SK-N-SH (cell line): ENCODE measurements at regions not wholly inside any gene's neighbourhood (a gene's known extent, or its start where the extent isn't known, plus 50 kb on each side); places are given as distances from the start of the nearest gene placed in this dataset.
"Not testable (repeated sequence)": the region's sequence is repeated elsewhere in the genome, so short reads cannot be mapped to it uniquely, and the experiment has no call there.

Experiments used
- CTCF ChIA-PET: fragments of 300-600, 350-600 bp; formaldehyde crosslinking; extraction: SDS; loops from one replicate; lab custom pipeline; 2021; lab: Yijun Ruan, JAX
- POLR2A ChIA-PET: fragments of 350-600 bp; sonication (Branson Sonifier 250); formaldehyde crosslinking; extraction: SDS; loops from one replicate; lab custom pipeline; 2020; ENCODE audit warnings: antibody characterized with exemption, inconsistent platforms; lab: Yijun Ruan, JAX
- DNase-seq: peaks from one replicate; pipeline ENCODE4 v3.0.0; 2012
- H2AFZ ChIP-seq: fragments of 200-600 bp; sonication (generic); 2 replicates; pipeline ENCODE4 v1.8.1; 2016; ENCODE audit warnings: antibody characterized with exemption, mild to moderate bottlenecking, low read depth
- H3F3A ChIP-seq: fragments of 200-600 bp; sonication (generic); replicated peaks from 2 replicates; pipeline ENCODE3; 2016; ENCODE audit warnings: antibody characterized with exemption, mild to moderate bottlenecking; ENCODE audit not compliant: insufficient read depth
- H3K27ac ChIP-seq, 2 experiments: fragments of 200-500 bp in 1 of 2; fragments of 200-600 bp in 1 of 2; sonication (Bioruptor generic) in 1 of 2; sonication (generic), shearing (Covaris generic) in 1 of 2; 2 replicates each; pipeline versions ENCODE4 v1.5.1 to v1.6.1; 2014 to 2016; ENCODE audit warnings: low read depth in 2 of 2, inconsistent platforms in 1 of 2, low read length in 1 of 2, mild to moderate bottlenecking in 1 of 2, mixed read lengths in 1 of 2
- H3K27me3 ChIP-seq: fragments of 200-600 bp; sonication (generic), shearing (Covaris generic); 2 replicates; pipeline ENCODE4 v1.6.1; 2016; ENCODE audit warnings: mixed run types; ENCODE audit not compliant: insufficient read depth
- H3K36me3 ChIP-seq, 2 experiments: fragments of 200-500 bp in 1 of 2; fragments of 200-600 bp in 1 of 2; sonication (Bioruptor generic) in 1 of 2; sonication (generic) in 1 of 2; replicated peaks in 1 of 2; 2 replicates each; pipeline versions ENCODE3 to v1.5.1; 2014 to 2016; ENCODE audit warnings: low read length in 1 of 2, mild to moderate bottlenecking in 1 of 2; ENCODE audit not compliant: insufficient read depth in 2 of 2, control insufficient read depth in 1 of 2
- H3K4me1 ChIP-seq, 2 experiments: fragments of 200-500 bp in 1 of 2; fragments of 200-600 bp in 1 of 2; sonication (Bioruptor generic) in 1 of 2; sonication (generic), shearing (Covaris generic) in 1 of 2; 2 replicates each; pipeline versions ENCODE4 v1.5.1 to v1.6.1; 2014 to 2016; ENCODE audit warnings: low read depth in 1 of 2, low read length in 1 of 2, mixed run types in 1 of 2; ENCODE audit not compliant: insufficient read depth in 2 of 2, control insufficient read depth in 1 of 2
- H3K4me2 ChIP-seq: fragments of 200-600 bp; sonication (generic), shearing (Covaris generic); 2 replicates; pipeline ENCODE4 v1.6.1; 2017; ENCODE audit warnings: mixed run types
- H3K4me3 ChIP-seq, 2 experiments: fragments of 200-500 bp in 1 of 2; fragments of 200-600 bp in 1 of 2; sonication (Bioruptor generic) in 1 of 2; sonication (generic), shearing (Covaris generic) in 1 of 2; 2 replicates each; pipeline versions ENCODE4 v1.5.1 to v1.8.1; 2014 to 2016; ENCODE audit warnings: low read depth in 2 of 2, inconsistent platforms in 1 of 2, low read length in 1 of 2, mild to moderate bottlenecking in 1 of 2, mixed read lengths in 1 of 2, moderate library complexity in 1 of 2
- H3K79me2 ChIP-seq: fragments of 200-600 bp; sonication (generic); 2 replicates; pipeline ENCODE4 v1.8.1; 2017; ENCODE audit warnings: mild to moderate bottlenecking; ENCODE audit not compliant: insufficient read depth
- H3K9ac ChIP-seq: fragments of 200-600 bp; sonication (generic); 2 replicates; pipeline ENCODE4 v1.6.1; 2017; ENCODE audit warnings: mixed run types
- H3K9me2 ChIP-seq: fragments of 200-600 bp; sonication (generic); 2 replicates; pipeline ENCODE4 v1.6.1; 2017; ENCODE audit warnings: mixed run types
- H3K9me3 ChIP-seq: fragments of 200-600 bp; sonication (generic); 2 replicates; pipeline ENCODE4 v1.6.1; 2017; ENCODE audit warnings: mixed run types, mild to moderate bottlenecking, moderate library complexity
- H4K20me1 ChIP-seq: fragments of 200-600 bp; sonication (generic); 2 replicates; pipeline ENCODE4 v1.6.1; 2017; ENCODE audit warnings: mild to moderate bottlenecking, mixed run types; ENCODE audit not compliant: insufficient read depth
- CHD2 ChIP-seq: fragments of 150-350 bp; IDR thresholded peaks from 2 replicates; pipeline ENCODE4 v1.6.1; 2018; ENCODE audit warnings: low read length; ENCODE audit not compliant: partially characterized antibody
- ELF1 ChIP-seq: IDR thresholded peaks from 2 replicates; pipeline ENCODE4 v1.4.0; 2012
- EP300 ChIP-seq, 2 experiments: IDR thresholded peaks; 2 replicates each; pipeline versions ENCODE4 v1.4.0 to v1.6.1; 2012; ENCODE audit warnings: borderline replicate concordance in 1 of 2, low read depth in 1 of 2, low read length in 1 of 2
- FOSL2 ChIP-seq: IDR thresholded peaks from 2 replicates; pipeline ENCODE4 v1.4.0; 2012; ENCODE audit warnings: low read depth, mild to moderate bottlenecking, moderate library complexity, borderline replicate concordance
- GABPA ChIP-seq: IDR thresholded peaks from 2 replicates; pipeline ENCODE4 v1.4.0; 2012; ENCODE audit warnings: low read depth, mild to moderate bottlenecking
- GATA2 ChIP-seq: sonication (generic); formaldehyde crosslinking; IDR thresholded peaks from 2 replicates; pipeline ENCODE4 v1.5.0; 2020; ENCODE audit warnings: mild to moderate bottlenecking, missing genetic modification reagents
- MAX ChIP-seq: IDR thresholded peaks from 2 replicates; pipeline ENCODE4 v1.4.0; 2012; ENCODE audit warnings: low read depth
- MXI1 ChIP-seq: IDR thresholded peaks from 2 replicates; pipeline ENCODE4 v1.6.1; 2012; ENCODE audit warnings: mild to moderate bottlenecking, low read depth, low read length, improper control_type of control experiment
- NRF1 ChIP-seq: IDR thresholded peaks from 2 replicates; pipeline ENCODE4 v1.6.1; 2012; ENCODE audit warnings: low read depth, mild to moderate bottlenecking, low read length
- PBX3 ChIP-seq: IDR thresholded peaks from 2 replicates; pipeline ENCODE4; 2012
- RAD21 ChIP-seq: IDR thresholded peaks from 2 replicates; pipeline ENCODE4 v1.6.1; 2012; ENCODE audit warnings: mild to moderate bottlenecking, low read length
- RCOR1 ChIP-seq: fragments of 150-350 bp; IDR thresholded peaks from 2 replicates; pipeline ENCODE4 v1.6.1; 2017; ENCODE audit warnings: antibody characterized with exemption, low read length
- RXRA ChIP-seq: IDR thresholded peaks from 2 replicates; pipeline ENCODE4 v1.4.0; 2012; ENCODE audit warnings: low read depth, mild to moderate bottlenecking, borderline replicate concordance
- SIN3A ChIP-seq: IDR thresholded peaks from 2 replicates; pipeline ENCODE4 v1.6.1; 2012; ENCODE audit warnings: low read depth, mild to moderate bottlenecking, low read length, moderate library complexity, borderline replicate concordance
- TAF1 ChIP-seq: IDR thresholded peaks from 2 replicates; pipeline ENCODE4 v1.6.1; 2012; ENCODE audit warnings: low read depth, mild to moderate bottlenecking, low read length, moderate library complexity, borderline replicate concordance
- USF2 ChIP-seq: fragments of 150-350 bp; IDR thresholded peaks from 2 replicates; pipeline ENCODE4 v1.6.1; 2017; ENCODE audit warnings: antibody characterized with exemption, low read length, low read depth, borderline replicate concordance
- ZBTB33 ChIP-seq: IDR thresholded peaks from 2 replicates; pipeline ENCODE4 v1.4.0; 2012; ENCODE audit warnings: low read depth, borderline replicate concordance
- WGBS: methylation state at CpG from one replicate; pipeline ENCODE4 v1.1.6; 2017; ENCODE audit warnings: low lambda C conversion rate; 5-methylcytosine and 5-hydroxymethylcytosine counted together

GRCh38 chr6:121560476-121560875, 125.0 kb downstream of the GJA1 start (continued):
- TF ChIP-seq ZBTB33 (no peak), NRF1 (no peak)

- H2AFZ ChIP-seq, result no peak overlapping the region
- CTCF ChIA-PET, result interaction anchor here (0.7 kb wide), 1 partner anchor 15 kb away, joined by 3 read pairs; no protein-coding TSS in a partner anchor
- DNase-seq, result no peak
Observed at GRCh38 chr6:121563286-121563685, 127.8 kb downstream of the GJA1 start.

GRCh38 chr6:121564529-121564928, 129.1 kb downstream of the GJA1 start:
- DNase-seq, POLR2A ChIA-PET, H3K4me1 ChIP-seq, H3K36me3 ChIP-seq, H3K79me2 ChIP-seq, H3K9ac ChIP-seq, H2AFZ ChIP-seq, H3K4me3 ChIP-seq, H3K27ac ChIP-seq, H3K27me3 ChIP-seq, H3K4me2 ChIP-seq, H3K9me2 ChIP-seq, CTCF ChIA-PET, H3K9me3 ChIP-seq, H3F3A ChIP-seq, H4K20me1 ChIP-seq: not testable (repeated sequence)
- 60% methylated on average over 5 of the region's 5 CpGs for WGBS

More at GRCh38 chr6:121563286-121563685, 127.8 kb downstream of the GJA1 start:
- Histone ChIP-seq H3K27ac (no peak overlapping the region), H3K27me3 (no peaks in the 10 kb centered on the region), H3K4me1 (no peaks in the 10 kb centered on the region), H3K9ac (no peak overlapping the region), H3F3A (no peaks in the 10 kb centered on the region), H3K36me3 (no peaks in the 10 kb centered on the region), H3K9me3 (peaks cover 6% of the 10 kb centered on the region; the same call in 1 of the 2 replicates), H3K9me2 (no peaks in the 10 kb centered on the region), H3K79me2 (no peaks in the 10 kb centered on the region), H3K4me3 (no peak overlapping the region), H3K4me2 (no peak overlapping the region), H4K20me1 (no peaks in the 10 kb centered on the region)
- TF ChIP-seq GATA2 (CRISPR knock-in tag), result no peak
- TF ChIP-seq SIN3A, result no peak
- TF ChIP-seq MXI1, result no peak
- no peak for TF ChIP-seq GABPA
- POLR2A ChIA-PET, result no interaction called here
- WGBS, result 61% methylated on average over 1 of the region's 1 CpG

- no peak for DNase-seq
- CTCF ChIA-PET, result interaction anchor here (1.1 kb wide), 1 partner anchor 613 kb away, joined by 4 read pairs; no protein-coding TSS in a partner anchor
- Histone ChIP-seq H3K79me2 (no peaks in the 10 kb centered on the region), H3K9me2 (no peaks in the 10 kb centered on the region), H2AFZ (no peak overlapping the region), H3F3A (no peaks in the 10 kb centered on the region), H3K4me3 (no peak overlapping the region), H3K9me3 (no peaks in the 10 kb centered on the region), H3K27me3 (no peaks in the 10 kb centered on the region), H3K36me3 (no peaks in the 10 kb centered on the region), H3K9ac (no peak overlapping the region), H3K4me2 (no peak overlapping the region), H4K20me1 (no peaks in the 10 kb centered on the region), H3K27ac (no peak overlapping the region), H3K4me1 (0 out of 4 replicates have a peak, but pooled peaks cover 0 to 5% of the 10 kb centered on the region in 2 experiments)
- 37% methylated on average over 1 of the region's 1 CpG for WGBS
- POLR2A ChIA-PET, result no interaction called here
- TF ChIP-seq CHD2 (no peak), PBX3 (no peak), USF2 (no peak), RAD21 (no peak), FOSL2 (no peak), RCOR1 (no peak), TAF1 (no peak), ELF1 (no peak), NRF1 (no peak), GATA2 (CRISPR knock-in tag) (no peak), EP300 (IDR thresholded peaks at IDR 0.05; ENCODE audit: borderline replicate concordance in 1 of 2, low read depth in 1 of 2, low read length in 1 of 2) (no peak), RXRA (no peak), SIN3A (no peak), MAX (no peak)
Observed at GRCh38 chr6:121571455-121571854, 136.0 kb downstream of the GJA1 start.
